ENCODE measurements at regions not wholly inside any gene's neighbourhood (a gene's known extent, or its start where the extent isn't known, plus 50 kb on each side); places are given as distances from the start of the nearest gene placed in this dataset.
"Not testable (repeated sequence)": the region's sequence is repeated elsewhere in the genome, so short reads cannot be mapped to it uniquely, and the experiment has no call there.

- no peak for DNase-seq (ENCODE audit: low read depth in 2 of 2)
Measured at GRCh38 chr2:131828164-131828561, 300.5 kb downstream of the CCDC74A start.

GRCh38 chr2:131828633-131829455, 301.2 kb downstream of the CCDC74A start:
- DNase-seq (ENCODE audit: low read depth in 2 of 2), result not testable (repeated sequence)

GRCh38 chr2:131829456-131830241, 302.0 kb downstream of the CCDC74A start:
- DNase-seq (ENCODE audit: low read depth in 2 of 2), result not testable (repeated sequence)

- not testable (repeated sequence) for DNase-seq (ENCODE audit: low read depth in 2 of 2)
Measured at GRCh38 chr2:131830242-131830945, 302.7 kb downstream of the CCDC74A start.

GRCh38 chr2:131830946-131831310, 303.2 kb downstream of the CCDC74A start:
- DNase-seq (ENCODE audit: low read depth in 2 of 2), result not testable (repeated sequence)

GRCh38 chr2:131831450-131832208, 303.9 kb downstream of the CCDC74A start:
- DNase-seq (ENCODE audit: low read depth in 2 of 2), result not testable (repeated sequence)

GRCh38 chr2:131832209-131832780, 304.6 kb downstream of the CCDC74A start:
- not testable (repeated sequence) for DNase-seq (ENCODE audit: low read depth in 2 of 2)

- not testable (repeated sequence) for DNase-seq (ENCODE audit: low read depth in 2 of 2)
Measured at GRCh38 chr2:131832917-131833316, 305.2 kb downstream of the CCDC74A start.

- not testable (repeated sequence) for DNase-seq (ENCODE audit: low read depth in 2 of 2)
Measured at GRCh38 chr2:131833367-131834202, 305.9 kb downstream of the CCDC74A start.

GRCh38 chr2:131834203-131835020, 306.7 kb downstream of the CCDC74A start:
- DNase-seq (ENCODE audit: low read depth in 2 of 2), result not testable (repeated sequence)

GRCh38 chr2:131835022-131835421, 307.3 kb downstream of the CCDC74A start:
- not testable (repeated sequence) for DNase-seq (ENCODE audit: low read depth in 2 of 2)

- no peak for DNase-seq (ENCODE audit: low read depth in 2 of 2)
Measured at GRCh38 chr2:131835621-131836091, 308.0 kb downstream of the CCDC74A start.

GRCh38 chr2:131836116-131836515, 308.4 kb downstream of the CCDC74A start:
- not testable (repeated sequence) for DNase-seq (ENCODE audit: low read depth in 2 of 2)

- not testable (repeated sequence) for DNase-seq (ENCODE audit: low read depth in 2 of 2)
Measured at GRCh38 chr2:131844044-131844443, 316.4 kb downstream of the CCDC74A start.

- DNase-seq (ENCODE audit: low read depth in 2 of 2), result not testable (repeated sequence)
Measured at GRCh38 chr2:131856202-131856601, 305.6 kb downstream of the ANKRD30BL start.

GRCh38 chr2:131858197-131858596, 303.6 kb downstream of the ANKRD30BL start:
- not testable (repeated sequence) for DNase-seq (ENCODE audit: low read depth in 2 of 2)

Measured in stimulated activated CD8-positive, alpha-beta memory T cell treated with anti-CD3 and anti-CD28 coated beads, Interleukin-2, amount 100 ng/mL, for 1 hour (primary cell).